HEK293 (cell line): ENCODE measurements at regions not wholly inside any gene's neighbourhood (a gene's known extent, or its start where the extent isn't known, plus 50 kb on each side); places are given as distances from the start of the nearest gene placed in this dataset.

Experiments
- BCL11A ChIP-seq: fragments of 450-650 bp; formaldehyde crosslinking; IDR thresholded peaks from 2 replicates; pipeline ENCODE4 v1.5.1; 2016; ENCODE audit warnings: low read depth, missing biosample characterization, missing genetic modification characterization
- CTCF ChIP-seq: fragments of 450-650 bp; formaldehyde crosslinking; IDR thresholded peaks from 2 replicates; pipeline ENCODE4 v1.5.1; 2016; ENCODE audit warnings: missing biosample characterization, missing genetic modification characterization
- MYNN ChIP-seq: fragments of 450-650 bp; formaldehyde crosslinking; IDR thresholded peaks from 2 replicates; pipeline ENCODE4 v1.5.1; 2016; ENCODE audit warnings: missing biosample characterization, missing genetic modification characterization, borderline replicate concordance
- REST ChIP-seq: fragments of 450-650 bp; formaldehyde crosslinking; IDR thresholded peaks from 2 replicates; pipeline ENCODE4 v1.5.1; 2016; ENCODE audit warnings: missing biosample characterization, missing genetic modification characterization
- ZBTB21 ChIP-seq: fragments of 450-650 bp; formaldehyde crosslinking; IDR thresholded peaks from 2 replicates; pipeline ENCODE4 v1.5.1; 2017; ENCODE audit warnings: missing biosample characterization, missing genetic modification characterization
- ZBTB8A ChIP-seq: fragments of 450-650 bp; formaldehyde crosslinking; IDR thresholded peaks from 2 replicates; pipeline ENCODE4 v1.5.1; 2016; ENCODE audit warnings: missing biosample characterization, missing genetic modification characterization
- ZNF529 ChIP-seq: fragments of 450-650 bp; formaldehyde crosslinking; IDR thresholded peaks from 2 replicates; pipeline ENCODE4 v1.5.1; 2017; ENCODE audit warnings: missing genetic modification characterization, missing biosample characterization; ENCODE audit not compliant: insufficient replicate concordance

GRCh38 chr4:92241094-92241493 lies 62.7 kb upstream of the GRID2 start:
- TF ChIP-seq ZBTB21 (tag by site-specific recombination) (no peak), REST (no peak), ZNF529 (tag by site-specific recombination) (no peak), CTCF (tag by site-specific recombination) (no peak), ZBTB8A (tag by site-specific recombination) (0 out of 2 replicates have a peak, but pooled peaks have one; percentile 27), BCL11A (tag by site-specific recombination) (no peak), MYNN (tag by site-specific recombination) (no peak)
